Heart left ventricle (tissue), 13 donors: ENCODE measurements at regions not wholly inside any gene's neighbourhood (a gene's known extent, or its start where the extent isn't known, plus 50 kb on each side); places are given as distances from the start of the nearest gene placed in this dataset.
"Not testable (repeated sequence)": the region's sequence is repeated elsewhere in the genome, so short reads cannot be mapped to it uniquely, and the experiment has no call there.

Experiments used
- CTCF ChIP-seq, 12 donors: fragments of 200-600 bp; sonication (generic) in 4 of 12; IDR thresholded peaks; one replicate each; pipeline versions ENCODE4 v1.5.0 to v1.8.0; 2018 to 2022; ENCODE audit warnings: antibody characterized with exemption in 12 of 12, mild to moderate bottlenecking in 5 of 12
- POLR2A ChIP-seq, 2 donors: fragments of 450-650 bp; IDR thresholded peaks; one replicate each; pipeline ENCODE4 v1.6.1; 2017; ENCODE audit warnings: antibody characterized with exemption in 2 of 2, mild to moderate bottlenecking in 2 of 2, moderate library complexity in 2 of 2
- donor health status: ischemic (EF 13 %, LVEDD 7.1; RV severe dilation, severe dysfunction).
- donor health status: DM: no; HTN: yes; CAD: no.
- donor health status: DM: no; HTN: no; CAD: no.
- donor health status: ischemic (EF 25% LVEDD 6.9; RV normal size, moderate dysfunction).
- donor health status: ischemic (EF 25% LVEDD 5.7; RV mildly dilated, moderate dysfunction).
- donor health status: ischemic (EF 35%, LVEDD 5.7; RV mildly dilated, moderate dysfunction).
- donor health status: nonischemic (EF 11% LVEDD 7.7; RV severe dilation, severe dysfunction).
- donor health status: DM: yes; HTN: yes; CAD: no.
- donor health status: PGD.
- donor health status: ischemic (EF 29% LVEDD 5.4; RV normal size, mild dysfunction).
- donor health status: nonischemic (EF 23%, LVEDD 6.1; RV moderate dilation, normal function).

GRCh38 chr16:29606669-29607427 is 56.2 kb upstream of the SPN start:
- TF ChIP-seq CTCF, POLR2A (IDR thresholded peaks at IDR 0.05): not testable (repeated sequence)
